Astrocyte (in vitro differentiated cells and primary cell): ENCODE measurements at regions not wholly inside any gene's neighbourhood (a gene's known extent, or its start where the extent isn't known, plus 50 kb on each side); places are given as distances from the start of the nearest gene placed in this dataset.

Experiments
- DNase-seq: peaks from one replicate; pipeline ENCODE4 v3.0.0-alpha.2; 2010; ENCODE audit warnings: low read depth
- FAIRE-seq: peaks from 2 replicates; lab custom pipeline; 2011; peaks lifted over from hg19 to GRCh38; lab: Jason Lieb, UNC
- H2AFZ ChIP-seq: 2 replicates; pipeline ENCODE4 v1.6.0; 2012; ENCODE audit warnings: low read depth, low read length, inconsistent platforms
- H3K27ac ChIP-seq: 2 replicates; pipeline ENCODE4 v1.5.1; 2011; ENCODE audit warnings: low read depth, low read length, inconsistent platforms
- H3K27me3 ChIP-seq: 2 replicates; pipeline ENCODE4 v1.6.0; 2011; ENCODE audit warnings: low read length, inconsistent platforms; ENCODE audit not compliant: insufficient read depth
- H3K36me3 ChIP-seq: 2 replicates; pipeline ENCODE4 v1.5.1; 2011; ENCODE audit warnings: low read length, inconsistent platforms; ENCODE audit not compliant: insufficient read depth
- H3K4me1 ChIP-seq: 2 replicates; pipeline ENCODE4 v1.5.1; 2011; ENCODE audit warnings: low read length, inconsistent platforms; ENCODE audit not compliant: insufficient read depth
- H3K4me2 ChIP-seq: 2 replicates; pipeline ENCODE4 v1.6.0; 2012; ENCODE audit warnings: low read length, inconsistent platforms
- H3K4me3 ChIP-seq: 2 replicates; pipeline ENCODE4 v1.5.1; 2011; ENCODE audit warnings: low read depth, mild to moderate bottlenecking, low read length, inconsistent platforms; ENCODE audit not compliant: insufficient read depth
- H3K79me2 ChIP-seq: 2 replicates; pipeline ENCODE4 v1.6.0; 2012; ENCODE audit warnings: mild to moderate bottlenecking, low read length, inconsistent platforms; ENCODE audit not compliant: insufficient read depth
- H3K9ac ChIP-seq: 2 replicates; pipeline ENCODE4 v1.6.0; 2012; ENCODE audit warnings: mild to moderate bottlenecking, low read length, inconsistent platforms
- H3K9me3 ChIP-seq: 2 replicates; pipeline ENCODE4 v1.5.1; 2012; ENCODE audit warnings: low read depth, mild to moderate bottlenecking, low read length, inconsistent platforms; ENCODE audit not compliant: insufficient read depth
- H4K20me1 ChIP-seq: 2 replicates; pipeline ENCODE4 v1.6.0; 2012; ENCODE audit warnings: low read length, inconsistent platforms; ENCODE audit not compliant: insufficient read depth
- H3K27ac Mint-ChIP-seq: one replicate; pipeline ENCODE4 v1.8.0; 2021; ENCODE audit warnings: mild to moderate bottlenecking, mixed read lengths; ENCODE audit not compliant: unreplicated experiment
- H3K27me3 Mint-ChIP-seq: one replicate; pipeline ENCODE4 v1.8.0; 2021; ENCODE audit warnings: low read depth, mixed read lengths; ENCODE audit not compliant: unreplicated experiment
- H3K36me3 Mint-ChIP-seq: one replicate; pipeline ENCODE4 v1.8.0; 2021; ENCODE audit warnings: low read depth, mixed read lengths; ENCODE audit not compliant: unreplicated experiment
- H3K4me1 Mint-ChIP-seq: one replicate; pipeline ENCODE4 v1.8.0; 2021; ENCODE audit warnings: low read depth, mixed read lengths; ENCODE audit not compliant: unreplicated experiment
- H3K4me3 Mint-ChIP-seq: one replicate; pipeline ENCODE4 v1.8.0; 2021; ENCODE audit warnings: mild to moderate bottlenecking, moderate library complexity, mixed read lengths; ENCODE audit not compliant: unreplicated experiment
- H3K9me3 Mint-ChIP-seq: one replicate; pipeline ENCODE4 v1.8.0; 2021; ENCODE audit warnings: mild to moderate bottlenecking, mixed read lengths; ENCODE audit not compliant: unreplicated experiment
- CTCF ChIP-seq: IDR thresholded peaks from 2 replicates; pipeline ENCODE4 v1.5.1; 2011; ENCODE audit warnings: low read depth, mild to moderate bottlenecking, inconsistent platforms, low read length, moderate library complexity; ENCODE audit not compliant: insufficient read depth
- EZH2 ChIP-seq: IDR thresholded peaks from 2 replicates; pipeline ENCODE4 v1.6.1; 2012; ENCODE audit warnings: mild to moderate bottlenecking, low read length, inconsistent platforms; ENCODE audit not compliant: insufficient read depth

GRCh38 chr22:47232753-47233152 is 470.3 kb downstream of the TBC1D22A start:
- Histone ChIP-seq H3K4me3 (no peak overlapping the region), H4K20me1 (no peaks in the 10 kb centered on the region), H3K4me2 (no peak overlapping the region), H2AFZ (no peak overlapping the region), H3K9me3 (peaks cover 8% of the 10 kb centered on the region), H3K79me2 (no peaks in the 10 kb centered on the region), H3K9ac (no peak overlapping the region), H3K4me1 (no peaks in the 10 kb centered on the region), H3K36me3 (no peaks in the 10 kb centered on the region), H3K27ac (no peak overlapping the region), H3K27me3 (no peaks in the 10 kb centered on the region)
- no peak overlapping the region for H3K27ac Mint-ChIP-seq
- H3K27me3 Mint-ChIP-seq: no peaks in the 10 kb centered on the region
- H3K9me3 Mint-ChIP-seq: peaks cover 10% of the 10 kb centered on the region
- no peak overlapping the region for H3K4me3 Mint-ChIP-seq
- H3K4me1 Mint-ChIP-seq: no peaks in the 10 kb centered on the region
- no peak for FAIRE-seq
- no peak for TF ChIP-seq CTCF
- TF ChIP-seq EZH2: no peak
- no peaks in the 10 kb centered on the region for H3K36me3 Mint-ChIP-seq
- DNase-seq: no peak

GRCh38 chr22:47232197-47232596 is 469.7 kb downstream of the TBC1D22A start:
- H3K36me3 ChIP-seq: no peaks in the 10 kb centered on the region
- H3K36me3 Mint-ChIP-seq: no peaks in the 10 kb centered on the region
- H3K4me2 ChIP-seq: no peak overlapping the region
- no peak for TF ChIP-seq EZH2
- TF ChIP-seq CTCF: no peak
- no peaks in the 10 kb centered on the region for H4K20me1 ChIP-seq
- H3K4me3 ChIP-seq: no peak overlapping the region
- H3K9me3 Mint-ChIP-seq: peaks cover 10% of the 10 kb centered on the region
- no peaks in the 10 kb centered on the region for H3K4me1 Mint-ChIP-seq
- no peaks in the 10 kb centered on the region for H3K27me3 ChIP-seq
- no peak overlapping the region for H2AFZ ChIP-seq
- H3K9me3 ChIP-seq: peaks cover 8% of the 10 kb centered on the region
- no peaks in the 10 kb centered on the region for H3K79me2 ChIP-seq
- no peak overlapping the region for H3K27ac ChIP-seq
- H3K4me3 Mint-ChIP-seq: no peak overlapping the region
- no peak for FAIRE-seq
- no peak for DNase-seq
- no peaks in the 10 kb centered on the region for H3K4me1 ChIP-seq
- no peak overlapping the region for H3K9ac ChIP-seq
- H3K27ac Mint-ChIP-seq: no peak overlapping the region
- H3K27me3 Mint-ChIP-seq: no peaks in the 10 kb centered on the region

- Histone ChIP-seq H4K20me1 (no peaks in the 10 kb centered on the region), H3K9me3 (peaks cover 8% of the 10 kb centered on the region), H3K4me1 (no peaks in the 10 kb centered on the region), H3K36me3 (no peaks in the 10 kb centered on the region), H3K9ac (no peak overlapping the region), H2AFZ (no peak overlapping the region), H3K27me3 (no peaks in the 10 kb centered on the region), H3K4me3 (no peak overlapping the region), H3K79me2 (no peaks in the 10 kb centered on the region), H3K4me2 (no peak overlapping the region), H3K27ac (no peak overlapping the region)
- no peak for DNase-seq
- no peaks in the 10 kb centered on the region for H3K36me3 Mint-ChIP-seq
- H3K4me1 Mint-ChIP-seq: no peaks in the 10 kb centered on the region
- no peak overlapping the region for H3K4me3 Mint-ChIP-seq
- TF ChIP-seq EZH2: no peak
- TF ChIP-seq CTCF: no peak
- H3K27me3 Mint-ChIP-seq: no peaks in the 10 kb centered on the region
- FAIRE-seq: no peak
- H3K9me3 Mint-ChIP-seq: peaks cover 10% of the 10 kb centered on the region
- no peak overlapping the region for H3K27ac Mint-ChIP-seq
Observed at GRCh38 chr22:47231759-47232158, 469.3 kb downstream of the TBC1D22A start.
